ENCODE measurements at regions not wholly inside any gene's neighbourhood (a gene's known extent, or its start where the extent isn't known, plus 50 kb on each side); places are given as distances from the start of the nearest gene placed in this dataset.

DNA sequence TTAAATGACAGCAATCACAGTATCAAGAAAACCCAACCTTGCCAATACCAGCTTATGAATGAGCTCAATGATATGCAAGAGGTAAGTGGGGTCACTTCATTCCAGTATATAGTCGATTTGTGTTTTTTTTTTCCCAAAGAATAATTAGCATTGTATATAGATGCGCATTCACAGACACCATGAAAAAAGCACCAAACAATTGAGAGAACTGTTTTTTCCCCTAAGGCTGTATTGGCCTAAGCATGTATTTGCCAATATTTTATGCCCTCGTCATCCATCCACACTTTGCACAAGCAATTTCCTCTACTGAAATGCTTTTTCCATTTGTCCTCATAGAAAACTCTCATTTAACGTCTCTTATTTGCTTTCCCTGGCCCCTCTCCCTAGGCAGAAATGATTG lies 213.7 kb downstream of the SAMD5 start:
- no peak for DNase-seq

DNA sequence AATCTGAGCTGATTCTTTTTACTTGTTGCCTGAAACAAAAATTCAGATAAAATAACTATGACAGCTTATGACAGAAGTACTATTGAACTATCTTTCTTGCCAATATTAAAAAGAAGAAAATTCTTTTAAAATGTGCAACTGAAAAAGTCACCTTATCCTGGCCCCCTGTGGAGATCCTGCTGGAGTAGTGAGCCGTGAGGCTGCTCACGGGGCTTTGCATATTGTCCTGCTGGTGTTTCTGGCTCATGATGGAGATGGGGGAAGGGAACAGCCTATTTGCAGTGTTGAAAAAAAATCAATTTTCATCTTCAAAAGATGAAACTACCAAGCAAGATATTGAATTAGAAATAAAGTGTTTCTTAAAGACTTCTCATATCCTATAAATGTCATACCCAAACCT lies 216.0 kb downstream of the SAMD5 start:
- no peak for DNase-seq

DNA sequence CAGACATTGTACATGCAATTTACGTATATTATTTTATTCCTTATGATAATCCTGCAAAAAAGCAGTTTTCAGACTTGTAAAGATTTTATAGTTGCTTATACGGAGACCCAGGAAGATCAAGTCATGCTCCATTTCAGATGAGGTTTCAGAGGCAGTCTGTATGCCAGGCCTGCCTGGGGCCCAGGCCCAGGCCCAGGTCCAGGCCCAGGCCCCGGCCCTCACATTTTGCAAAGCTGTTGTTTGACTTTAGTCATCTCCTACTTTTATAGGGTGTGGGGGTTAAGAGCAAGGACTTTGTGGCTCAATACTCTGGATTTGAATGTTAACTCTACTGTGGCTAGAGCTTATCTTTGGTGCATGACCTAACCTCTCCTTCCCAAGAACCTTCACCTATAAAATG lies 217.9 kb downstream of the SAMD5 start:
- no peak for DNase-seq

DNA sequence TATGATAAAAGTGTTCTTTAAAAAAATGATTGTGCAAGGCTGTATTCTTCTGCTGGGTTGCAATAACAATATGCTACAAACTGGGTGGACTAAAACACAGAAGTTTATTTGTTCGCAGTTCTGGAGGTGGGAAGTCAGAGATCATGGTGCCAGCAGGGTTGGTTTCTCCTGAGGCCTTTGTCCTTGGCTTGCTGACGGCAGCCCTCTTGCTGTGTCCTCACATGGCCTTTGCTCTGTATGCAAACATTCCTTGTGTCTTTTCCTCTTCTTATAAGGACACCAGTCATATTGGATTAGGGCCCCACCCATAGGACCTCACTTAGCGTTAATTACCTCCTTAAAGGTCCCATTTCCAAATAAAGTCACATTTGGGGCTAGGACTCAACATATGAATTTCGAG lies 220.4 kb downstream of the SAMD5 start:
- DNase-seq = no peak

DNA sequence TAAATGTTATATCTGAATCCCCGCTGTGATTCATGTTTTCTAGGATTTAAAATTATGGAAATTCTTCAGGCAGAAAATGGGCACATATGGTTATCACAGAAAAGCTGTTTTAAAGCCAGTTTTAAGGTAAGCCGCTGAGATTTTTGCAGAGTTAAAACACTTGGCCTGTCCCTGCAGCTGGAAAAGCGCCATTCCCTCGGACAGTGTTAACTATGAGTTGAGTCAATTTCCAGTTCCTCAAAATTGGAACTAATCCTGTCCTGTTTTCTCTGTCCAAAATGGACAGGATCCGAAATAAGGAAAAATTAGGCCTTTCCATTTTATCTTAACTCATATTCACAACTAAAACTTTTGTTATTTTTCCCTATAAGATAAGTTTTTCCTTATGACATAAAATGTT lies 225.2 kb downstream of the SAMD5 start:
- no peak for DNase-seq

DNA sequence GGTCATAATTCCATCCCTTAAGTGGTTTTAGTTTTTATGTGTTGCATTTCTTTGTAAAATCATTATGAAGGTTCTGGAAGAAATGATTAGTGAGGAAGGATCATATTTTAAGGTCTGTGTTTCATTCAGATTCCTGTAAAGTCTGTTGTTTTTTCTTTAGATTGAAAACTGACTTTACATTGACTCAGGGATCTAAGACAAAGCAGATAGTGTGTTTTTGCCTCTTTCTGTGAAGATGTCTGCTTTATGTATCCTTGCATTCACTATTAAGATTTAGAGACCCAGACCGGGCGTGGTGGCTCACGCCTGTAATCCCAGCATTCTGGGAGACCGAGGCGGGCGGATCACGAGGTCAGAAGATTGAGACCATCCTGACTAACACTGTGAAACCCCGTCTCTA lies 225.7 kb downstream of the SAMD5 start:
- DNase-seq = no peak

DNA sequence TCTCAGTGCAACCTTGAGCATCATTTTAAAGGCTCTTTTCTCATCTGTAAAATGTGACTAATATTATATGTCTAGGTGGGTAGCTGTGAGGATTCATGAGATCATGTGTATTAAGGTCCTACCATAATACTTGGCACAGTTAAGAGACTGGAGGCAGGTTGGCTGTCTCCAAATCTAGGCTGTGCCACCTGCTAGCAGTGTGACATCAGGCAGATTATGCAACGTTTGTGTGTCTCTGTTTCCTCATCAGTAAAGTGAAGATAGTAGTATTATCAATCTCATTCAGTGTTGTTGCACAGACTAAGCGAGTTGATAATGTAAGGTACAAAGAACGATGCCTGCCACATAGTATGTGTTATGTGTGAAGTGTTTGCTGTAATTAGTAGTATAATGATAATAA lies 227.4 kb downstream of the SAMD5 start:
- DNase-seq = no peak

DNA sequence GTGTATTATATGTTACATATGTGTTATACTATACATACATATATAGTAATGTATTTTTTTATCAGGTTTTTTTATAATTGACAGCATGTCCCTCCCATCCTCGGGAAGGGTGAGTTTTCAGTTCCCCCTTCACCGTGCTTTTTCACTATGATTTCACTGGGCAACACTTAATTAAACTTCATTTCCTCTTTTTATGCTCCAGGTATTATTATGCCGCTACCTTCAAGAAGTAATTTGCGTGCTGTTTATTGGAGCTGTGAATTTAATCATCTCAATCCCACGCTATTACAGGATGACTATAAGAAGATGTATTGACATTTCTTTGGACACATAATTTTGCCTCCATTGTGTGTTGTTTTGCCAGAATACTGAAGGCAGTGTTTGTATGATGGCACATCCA lies 228.6 kb downstream of the SAMD5 start:
- no peak for DNase-seq

DNA sequence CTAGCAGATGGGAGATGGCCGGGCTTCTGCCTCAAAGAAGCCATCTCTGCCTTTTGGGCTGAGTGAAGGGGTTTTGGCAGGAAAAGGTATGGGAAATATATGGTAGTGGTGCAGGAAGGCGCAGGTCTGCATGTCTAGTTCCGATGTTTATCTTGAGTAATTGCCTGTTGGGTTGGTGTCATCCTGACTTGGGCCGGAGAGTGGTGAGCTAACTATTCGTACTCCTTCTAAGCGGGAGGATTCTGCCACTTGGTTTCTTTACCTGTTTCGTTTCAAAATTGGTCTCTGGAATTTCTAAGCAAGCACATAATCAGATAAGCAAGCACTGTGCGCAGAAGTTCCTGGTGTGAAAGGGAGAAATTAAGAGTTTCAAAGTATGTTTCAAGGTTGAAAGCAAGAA lies 229.6 kb downstream of the SAMD5 start:
- no peak for DNase-seq

DNA sequence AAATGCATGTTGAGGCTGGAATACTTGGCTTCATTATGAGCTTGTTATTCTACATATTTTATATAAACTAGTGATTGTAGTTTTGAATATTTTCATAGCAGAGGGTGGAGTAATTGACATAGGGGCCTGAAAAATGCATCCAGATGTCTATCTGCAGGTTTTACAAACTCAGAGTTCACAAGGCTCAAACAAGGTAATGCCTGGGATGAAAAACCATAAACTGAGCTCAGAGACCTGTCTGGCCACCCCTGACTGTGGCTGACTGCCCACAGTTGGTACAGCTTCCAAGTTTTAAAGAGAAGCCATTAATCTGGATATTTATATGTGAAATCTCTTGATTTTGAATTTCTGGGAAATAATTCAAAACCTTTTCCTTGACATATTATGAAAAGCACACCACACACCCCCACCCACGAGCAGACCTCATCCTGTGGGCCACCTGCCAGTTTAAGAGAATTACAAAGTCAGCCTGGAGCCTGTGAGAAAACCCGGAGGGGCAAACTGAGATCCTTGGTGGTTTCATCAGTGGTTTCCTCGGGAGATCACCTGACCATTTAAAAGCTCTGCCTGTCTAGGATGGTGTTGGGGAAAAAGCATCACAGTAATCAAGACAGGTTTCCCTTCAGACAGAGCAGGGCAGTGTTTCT lies 230.1 kb downstream of the SAMD5 start:
- no peak for DNase-seq

DNA sequence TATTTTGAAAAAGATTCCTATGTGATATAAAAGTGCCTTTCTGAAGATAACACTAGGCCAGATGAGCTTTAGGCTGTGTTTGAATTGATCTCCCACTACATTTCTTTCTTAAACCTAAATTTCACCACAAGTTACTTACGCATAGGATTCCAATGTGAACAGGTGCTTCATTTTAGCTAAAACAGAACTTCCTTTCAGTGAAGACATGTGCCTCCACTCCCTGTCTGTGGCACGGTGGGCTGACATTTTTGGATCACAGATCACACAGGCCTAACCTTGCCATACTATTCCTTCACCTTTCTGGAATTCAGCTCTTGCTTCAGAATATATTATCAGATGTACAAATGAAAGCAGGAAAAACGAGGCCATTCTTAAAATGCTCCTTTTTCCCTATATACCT lies 231.8 kb downstream of the SAMD5 start:
- no peak for DNase-seq

DNA sequence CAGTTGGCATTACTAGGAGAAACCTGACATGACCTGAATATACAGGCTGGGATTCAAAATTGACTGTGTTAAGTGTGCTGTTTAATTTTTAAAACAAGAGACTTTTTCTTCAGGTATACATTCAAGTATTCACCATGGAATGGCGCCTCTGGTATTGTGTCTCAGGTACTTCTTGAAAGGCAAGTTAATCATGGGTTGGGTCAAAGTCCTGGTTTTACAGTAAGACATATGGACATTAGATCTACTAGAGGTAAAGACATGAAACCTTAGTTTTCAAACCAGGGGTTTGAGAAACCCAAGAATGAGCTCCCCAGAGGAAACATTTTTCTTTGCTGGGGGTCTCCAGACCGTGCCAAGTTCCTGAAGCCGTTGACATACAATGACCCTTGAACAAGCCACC lies 232.4 kb downstream of the SAMD5 start:
- no peak for DNase-seq

DNA sequence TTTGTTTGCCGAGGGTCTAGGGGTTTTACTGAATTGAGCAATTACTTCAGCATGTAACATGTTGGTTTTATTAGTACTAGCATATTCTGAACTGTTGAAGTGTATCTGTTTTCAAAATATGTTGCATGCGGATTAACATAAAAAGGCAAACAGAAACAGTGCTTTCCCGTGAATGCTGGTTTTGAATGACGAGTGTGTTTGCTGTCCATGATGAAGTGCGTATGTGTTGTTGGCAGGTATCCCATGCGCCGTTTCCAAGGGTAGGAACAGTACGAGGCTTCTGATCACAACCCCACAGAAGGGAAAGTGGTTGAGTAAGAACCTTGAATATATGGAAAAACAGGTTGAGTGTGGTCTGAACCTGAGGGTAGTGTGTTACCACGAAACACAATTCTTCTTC lies 232.9 kb downstream of the SAMD5 start:
- DNase-seq = no peak

DNA sequence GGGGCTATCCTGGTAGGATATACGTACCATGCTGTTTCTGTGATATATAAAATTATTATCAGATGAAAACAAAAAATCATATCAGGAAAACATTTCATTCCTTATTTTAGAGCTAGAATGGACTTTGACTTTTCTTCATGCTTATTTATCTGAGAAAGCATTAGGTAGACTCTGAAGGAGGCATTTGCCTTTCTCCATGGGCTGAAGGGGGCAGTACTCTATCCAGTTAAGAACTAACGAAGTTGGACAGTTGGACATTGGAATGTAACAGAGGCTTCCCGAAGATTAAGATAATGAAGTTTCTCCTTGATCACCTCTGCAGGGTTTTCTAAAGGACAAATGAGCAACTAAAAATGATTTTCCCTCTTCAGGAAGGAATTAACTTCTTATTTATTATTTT lies 233.9 kb downstream of the SAMD5 start:
- no peak for DNase-seq

DNA sequence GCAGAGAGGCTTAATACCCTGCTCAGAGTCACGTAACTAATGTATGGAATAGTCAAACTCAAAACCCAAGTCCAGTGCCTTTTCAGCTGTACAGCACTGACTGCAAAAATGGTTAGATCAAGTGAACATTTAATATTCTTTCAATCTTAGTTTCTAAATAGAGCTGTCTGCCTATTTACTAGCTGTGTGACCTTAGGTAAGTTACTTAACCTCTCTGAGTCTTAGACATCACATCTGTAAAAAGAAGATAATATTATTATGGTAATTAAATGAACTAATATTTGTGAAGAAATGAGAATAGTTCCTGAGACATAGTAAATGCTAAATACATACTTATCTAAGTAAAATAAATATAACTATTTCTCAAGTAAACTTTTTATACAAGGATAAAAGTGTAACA lies 235.5 kb downstream of the SAMD5 start:
- DNase-seq = no peak

DNA sequence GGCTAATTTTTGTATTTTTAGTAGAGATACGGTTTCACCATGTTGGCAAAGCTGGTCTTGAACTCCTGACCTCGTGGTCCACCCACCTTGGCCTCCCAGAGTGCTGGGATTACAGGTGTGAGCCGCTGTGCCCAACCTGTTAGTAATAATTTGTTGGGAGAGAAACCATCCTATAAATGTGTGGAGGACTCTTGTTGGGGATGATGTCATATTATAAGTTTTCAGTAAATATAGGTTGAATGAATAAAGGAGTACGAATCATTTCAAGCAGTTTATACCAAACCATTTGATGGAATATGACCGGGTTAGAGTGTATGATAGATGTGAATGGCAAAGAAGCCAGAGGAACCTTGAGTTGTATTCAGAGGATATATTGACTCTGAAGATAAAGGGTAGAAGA lies 240.8 kb downstream of the SAMD5 start:
- DNase-seq = no peak

DNA sequence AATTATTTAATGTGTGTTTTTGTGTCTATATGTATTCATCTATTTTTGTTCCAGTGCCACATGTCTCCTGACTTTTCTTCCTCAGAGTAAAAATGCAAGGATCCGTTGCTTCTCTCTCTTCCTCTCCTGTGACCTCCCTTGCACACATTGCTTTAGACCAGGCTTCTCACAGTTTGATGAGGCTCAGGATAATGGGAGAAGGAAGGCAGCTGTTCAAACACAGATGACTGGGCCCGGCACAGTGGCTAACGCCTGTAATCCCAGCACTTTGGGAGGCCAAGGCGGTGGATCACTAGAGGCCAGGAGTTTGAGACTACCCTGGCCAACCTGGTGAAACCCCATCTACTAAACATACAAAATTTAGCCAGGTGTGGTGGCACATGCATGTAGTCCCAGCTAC lies 241.9 kb downstream of the SAMD5 start:
- DNase-seq = no peak

DNA sequence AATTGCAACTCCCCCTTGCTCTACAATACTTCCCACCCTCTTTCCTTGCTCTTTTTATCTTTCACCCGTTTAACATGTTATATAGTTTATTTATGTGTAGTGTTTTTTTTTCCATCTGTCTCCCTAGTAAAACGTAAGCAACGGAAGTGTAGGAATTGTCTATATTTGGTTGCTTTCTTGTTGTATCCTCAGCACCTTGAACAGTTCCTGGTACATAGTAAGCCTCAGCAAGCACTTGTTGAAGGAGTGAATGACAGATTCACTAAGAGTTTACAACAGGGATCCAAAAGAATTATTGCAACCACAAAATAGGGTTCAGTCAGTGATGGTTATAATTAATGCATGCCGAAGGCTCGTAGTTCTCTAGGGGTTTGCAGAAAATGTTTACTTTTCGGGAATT lies 242.7 kb downstream of the SAMD5 start:
- no peak for DNase-seq

DNA sequence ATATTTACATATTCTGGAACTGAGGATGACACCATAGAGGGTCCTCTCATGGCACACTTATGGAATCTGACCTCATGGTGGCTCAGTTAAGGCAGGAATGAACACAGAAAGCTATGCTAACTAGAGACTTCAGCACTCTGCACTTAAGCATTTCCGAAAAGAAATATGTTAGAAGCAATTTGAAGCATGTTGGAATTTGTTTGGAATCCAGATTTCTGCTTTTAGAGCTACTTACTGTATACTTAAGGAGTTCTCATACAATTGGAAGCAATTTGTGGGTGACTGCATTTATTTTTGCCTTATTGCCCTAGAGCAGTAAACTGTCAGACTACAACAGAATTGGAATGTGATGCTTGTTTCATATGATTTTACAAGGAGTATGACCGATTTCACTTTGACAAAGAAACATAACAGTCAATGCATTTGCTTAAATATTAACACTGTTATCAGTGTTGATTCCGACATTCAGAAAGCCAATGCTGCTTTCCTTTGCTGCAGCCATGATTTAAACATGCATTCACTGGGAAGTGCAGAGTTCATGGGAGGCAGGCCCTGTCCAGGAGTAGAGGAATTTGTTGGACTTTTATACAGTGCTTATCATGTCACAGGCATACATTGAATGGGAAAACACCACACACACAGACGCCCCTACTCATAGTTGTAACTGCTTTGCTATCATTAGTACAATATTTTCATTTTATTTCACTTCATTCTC lies 244.4 kb downstream of the SAMD5 start:
- DNase-seq = no peak

DNA sequence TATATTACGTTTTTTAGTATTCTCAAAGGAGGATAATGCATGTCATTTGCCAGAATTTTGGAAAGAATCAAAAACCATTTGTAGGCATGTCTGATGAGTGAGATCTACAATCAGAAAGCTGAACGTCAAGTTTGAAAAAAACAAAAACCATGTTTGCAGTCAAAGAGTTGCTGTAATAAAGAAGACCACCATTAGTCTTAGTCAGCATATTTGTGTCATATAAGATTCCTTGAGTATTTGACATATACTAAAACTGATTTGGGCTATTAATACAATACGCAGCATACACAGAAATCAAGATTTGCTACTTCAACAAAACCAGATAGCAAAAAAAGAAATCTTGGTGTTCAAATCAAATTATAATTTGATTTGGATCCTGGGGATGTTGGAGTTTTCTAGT lies 247.5 kb downstream of the SAMD5 start:
- no peak for DNase-seq

DNA sequence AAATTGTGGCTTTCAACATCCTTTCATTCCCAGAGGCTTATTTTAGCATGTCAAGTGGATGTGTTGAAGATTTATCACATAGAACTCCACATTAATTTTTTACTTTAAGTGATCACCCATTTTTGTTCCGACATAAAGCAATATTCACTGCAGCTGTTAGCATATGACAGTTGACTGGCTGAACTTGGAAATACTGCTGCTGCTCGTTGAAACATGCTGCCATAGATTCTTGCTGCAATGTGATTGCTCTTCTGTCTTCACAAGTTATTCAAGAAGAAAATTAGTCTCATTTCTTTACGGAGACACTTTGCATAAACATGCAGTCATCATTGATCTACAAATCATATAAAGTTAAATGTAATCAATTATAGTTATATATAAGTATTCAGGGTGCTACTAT lies 248.4 kb downstream of the SAMD5 start:
- no peak for DNase-seq

DNA sequence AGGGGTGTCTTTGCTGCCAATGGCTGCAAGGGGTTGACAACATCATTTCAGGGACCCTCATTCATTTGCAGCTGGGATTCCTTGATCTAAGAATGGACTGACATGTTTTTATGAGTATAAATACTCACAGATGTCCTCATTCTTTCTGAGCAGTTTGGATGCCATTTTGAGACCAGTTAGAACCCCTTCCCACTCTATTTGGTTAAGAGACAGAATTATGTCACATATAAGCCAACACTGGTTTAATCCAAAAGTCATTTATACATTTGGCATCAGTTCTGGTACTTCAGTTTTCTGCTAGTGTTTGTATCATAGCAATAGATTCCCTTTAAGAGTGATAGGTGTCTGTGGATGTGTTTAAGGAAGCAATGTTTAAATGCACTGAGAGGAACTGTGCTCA lies 248.8 kb downstream of the SAMD5 start:
- DNase-seq = no peak

DNA sequence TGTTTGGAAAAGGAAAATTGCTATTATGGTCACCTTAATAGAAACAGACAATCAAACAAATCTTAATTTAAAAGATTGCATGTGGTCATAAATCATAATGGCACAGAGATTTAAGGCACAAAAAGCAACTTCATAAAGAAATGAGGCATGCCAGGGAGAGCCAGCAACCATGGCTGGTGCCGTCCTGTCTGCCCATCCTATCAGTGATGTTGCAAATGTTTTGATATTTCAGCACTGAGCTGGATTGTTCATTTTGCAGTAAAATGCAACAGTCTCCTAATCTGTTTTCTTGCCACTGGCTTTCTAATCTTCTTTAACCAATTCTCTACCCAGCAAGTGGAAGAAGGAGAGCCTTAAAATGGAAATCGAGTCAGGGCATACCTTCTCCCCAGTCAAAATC lies 249.8 kb downstream of the SAMD5 start:
- DNase-seq = no peak

DNA sequence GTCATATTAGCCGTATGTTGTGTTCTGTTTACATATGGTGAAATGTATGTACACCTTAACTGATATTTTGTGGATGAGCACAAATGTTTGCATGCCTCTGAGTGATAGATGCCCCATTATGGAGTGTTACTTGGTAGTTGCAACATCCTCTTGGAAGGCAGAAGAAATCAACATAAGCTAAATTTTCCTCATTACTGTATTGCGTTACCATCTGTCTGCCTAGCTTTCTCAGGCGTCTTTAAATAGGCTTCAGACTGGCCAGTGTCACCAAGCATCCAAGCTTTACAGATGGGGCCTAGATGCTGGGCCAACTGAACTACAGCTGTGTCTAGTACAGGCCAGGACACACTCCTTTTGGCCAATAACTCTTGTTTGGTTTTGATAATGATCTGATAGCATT lies 250.6 kb downstream of the SAMD5 start:
- no peak for DNase-seq

DNA sequence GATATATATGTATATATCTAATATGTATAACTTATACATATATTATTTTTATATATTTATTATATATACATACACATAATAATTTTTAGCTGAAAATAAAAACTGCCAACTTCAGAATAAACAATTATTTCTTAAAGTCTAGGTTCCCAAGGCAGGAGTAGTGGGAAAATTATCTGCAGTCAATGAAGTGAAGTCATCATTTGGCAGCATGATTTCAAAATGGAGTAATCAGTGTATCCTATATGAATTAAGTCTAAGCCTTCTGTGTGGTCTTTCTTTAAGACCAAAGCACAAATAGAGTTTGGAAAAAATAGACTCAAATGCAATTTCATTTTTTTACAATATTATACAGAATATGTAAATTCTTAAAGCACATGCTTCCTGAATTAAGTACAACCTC lies 251.0 kb downstream of the SAMD5 start:
- DNase-seq = no peak

Data from hematopoietic multipotent progenitor cell treated with erythropoietin and hydrocortisone succinate and interleukin-3 and kit ligand, for 6 days (in vitro differentiated cells).